ENCODE measurements at regions not wholly inside any gene's neighbourhood (a gene's known extent, or its start where the extent isn't known, plus 50 kb on each side); places are given as distances from the start of the nearest gene placed in this dataset.

GRCh38 chr18:44509048-44509447, 171.6 kb upstream of the SETBP1 start:
- DNase-seq (ENCODE audit: low spot score) (no peak), ATAC-seq (no peak)
- POLR2A ChIA-PET: no interaction called here
- H3K9me3 Mint-ChIP-seq: no peaks in the 10 kb centered on the region
- CTCF ChIA-PET: no interaction called here
- no peaks in the 10 kb centered on the region for H3K4me1 Mint-ChIP-seq
- H3K27ac Mint-ChIP-seq: no peak overlapping the region
- no peaks in the 10 kb centered on the region for H3K36me3 Mint-ChIP-seq
- no peaks in the 10 kb centered on the region for H3K27me3 Mint-ChIP-seq (ENCODE audit: low read depth)
- no peak overlapping the region for H3K4me3 Mint-ChIP-seq
- TF ChIP-seq HMGA2 (CRISPR knock-in tag; IDR thresholded peaks at IDR 0.05): no peak
- no peak for TF ChIP-seq CTCF (IDR thresholded peaks at IDR 0.05)
- TF ChIP-seq, protein P1, sequence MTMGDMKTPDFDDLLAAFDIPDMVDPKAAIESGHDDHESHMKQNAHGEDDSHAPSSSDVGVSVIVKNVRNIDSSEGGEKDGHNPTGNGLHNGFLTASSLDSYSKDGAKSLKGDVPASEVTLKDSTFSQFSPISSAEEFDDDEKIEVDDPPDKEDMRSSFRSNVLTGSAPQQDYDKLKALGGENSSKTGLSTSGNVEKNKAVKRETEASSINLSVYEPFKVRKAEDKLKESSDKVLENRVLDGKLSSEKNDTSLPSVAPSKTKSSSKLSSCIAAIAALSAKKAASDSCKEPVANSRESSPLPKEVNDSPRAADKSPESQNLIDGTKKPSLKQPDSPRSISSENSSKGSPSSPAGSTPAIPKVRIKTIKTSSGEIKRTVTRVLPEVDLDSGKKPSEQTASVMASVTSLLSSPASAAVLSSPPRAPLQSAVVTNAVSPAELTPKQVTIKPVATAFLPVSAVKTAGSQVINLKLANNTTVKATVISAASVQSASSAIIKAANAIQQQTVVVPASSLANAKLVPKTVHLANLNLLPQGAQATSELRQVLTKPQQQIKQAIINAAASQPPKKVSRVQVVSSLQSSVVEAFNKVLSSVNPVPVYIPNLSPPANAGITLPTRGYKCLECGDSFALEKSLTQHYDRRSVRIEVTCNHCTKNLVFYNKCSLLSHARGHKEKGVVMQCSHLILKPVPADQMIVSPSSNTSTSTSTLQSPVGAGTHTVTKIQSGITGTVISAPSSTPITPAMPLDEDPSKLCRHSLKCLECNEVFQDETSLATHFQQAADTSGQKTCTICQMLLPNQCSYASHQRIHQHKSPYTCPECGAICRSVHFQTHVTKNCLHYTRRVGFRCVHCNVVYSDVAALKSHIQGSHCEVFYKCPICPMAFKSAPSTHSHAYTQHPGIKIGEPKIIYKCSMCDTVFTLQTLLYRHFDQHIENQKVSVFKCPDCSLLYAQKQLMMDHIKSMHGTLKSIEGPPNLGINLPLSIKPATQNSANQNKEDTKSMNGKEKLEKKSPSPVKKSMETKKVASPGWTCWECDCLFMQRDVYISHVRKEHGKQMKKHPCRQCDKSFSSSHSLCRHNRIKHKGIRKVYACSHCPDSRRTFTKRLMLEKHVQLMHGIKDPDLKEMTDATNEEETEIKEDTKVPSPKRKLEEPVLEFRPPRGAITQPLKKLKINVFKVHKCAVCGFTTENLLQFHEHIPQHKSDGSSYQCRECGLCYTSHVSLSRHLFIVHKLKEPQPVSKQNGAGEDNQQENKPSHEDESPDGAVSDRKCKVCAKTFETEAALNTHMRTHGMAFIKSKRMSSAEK (CRISPR knock-in tag; IDR thresholded peaks at IDR 0.05; ENCODE audit: borderline replicate concordance): no peak

DNA sequence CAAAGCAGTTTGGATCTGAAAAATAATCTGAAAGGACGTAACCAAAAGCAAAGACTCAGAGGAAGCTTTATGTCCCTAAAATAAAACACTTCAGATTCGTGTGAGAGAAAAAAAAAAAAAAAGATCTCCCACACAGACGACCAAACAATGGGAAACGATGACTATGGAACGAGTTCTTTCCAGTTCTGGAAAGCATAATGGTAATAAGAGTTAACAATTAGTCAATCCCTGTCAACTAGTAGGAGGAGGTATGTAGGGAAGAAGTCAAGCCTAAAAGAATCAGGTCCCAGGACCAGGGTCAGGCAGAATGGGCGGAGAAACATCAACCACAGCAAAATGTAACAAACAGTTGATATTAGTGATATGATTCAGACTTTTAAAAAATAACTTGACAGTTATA, 170.3 kb upstream of the SETBP1 start:
- H3K27ac Mint-ChIP-seq: no peak overlapping the region
- ChIA-PET POLR2A (no interaction called here), CTCF (interaction anchor here (0.6 kb wide), 1 partner anchor 939 kb away, joined by 3 read pairs; no protein-coding TSS in a partner anchor)

More for the DNA sequence above, 170.3 kb upstream of the SETBP1 start:
- TF ChIP-seq JUN (CRISPR knock-in tag; IDR thresholded peaks at IDR 0.05): no peak
- no peak for TF ChIP-seq JAZF1 (CRISPR knock-in tag; IDR thresholded peaks at IDR 0.05)
- TF ChIP-seq GRHL2 (CRISPR knock-in tag; IDR thresholded peaks at IDR 0.05; ENCODE audit: insufficient replicate concordance, severe bottlenecking): no peak
- TF ChIP-seq, protein P2, sequence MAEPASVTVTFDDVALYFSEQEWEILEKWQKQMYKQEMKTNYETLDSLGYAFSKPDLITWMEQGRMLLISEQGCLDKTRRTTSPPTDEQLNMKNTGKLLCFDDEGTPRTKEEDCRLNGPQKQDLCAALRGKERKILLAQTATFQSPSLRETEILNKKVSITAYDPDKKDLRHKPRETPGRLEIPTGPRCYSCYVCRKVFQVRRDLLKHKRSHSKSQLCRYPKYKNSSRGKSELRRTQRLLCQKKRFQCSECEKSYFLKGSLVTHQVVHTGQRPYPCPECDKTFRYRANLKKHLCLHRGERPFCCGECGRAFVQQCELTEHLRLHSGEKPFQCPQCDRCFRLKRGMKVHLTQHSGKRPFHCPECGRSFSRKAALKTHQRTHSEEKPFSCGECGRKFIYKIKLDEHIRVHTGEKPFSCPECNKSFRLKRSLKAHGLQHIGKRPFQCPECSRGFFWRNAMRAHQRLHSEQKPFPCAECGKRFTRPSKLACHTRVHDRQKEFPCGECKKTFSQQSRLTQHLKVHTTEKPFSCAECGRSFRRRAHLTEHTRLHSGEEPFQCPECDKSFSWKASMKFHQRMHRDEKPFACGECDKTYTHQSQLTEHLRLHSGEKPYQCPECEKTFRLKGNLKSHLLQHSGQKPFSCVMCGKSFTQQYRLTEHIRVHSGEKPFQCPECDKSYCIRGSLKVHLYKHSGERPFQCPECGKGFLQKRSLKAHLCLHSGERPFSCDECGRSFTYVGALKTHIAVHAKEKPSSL (CRISPR knock-in tag; conservative IDR thresholded peaks at IDR 0.05): no peak
- no peak for TF ChIP-seq ZNF396 (CRISPR knock-in tag; IDR thresholded peaks at IDR 0.05; ENCODE audit: borderline replicate concordance)
- no peak for TF ChIP-seq SMAD3 (CRISPR knock-in tag; IDR thresholded peaks at IDR 0.05; ENCODE audit: borderline replicate concordance)
- TF ChIP-seq HMGA2 (CRISPR knock-in tag; IDR thresholded peaks at IDR 0.05): no peak
- TF ChIP-seq ZNF232 (CRISPR knock-in tag; IDR thresholded peaks at IDR 0.05): no peak
- no peak for TF ChIP-seq MLX (CRISPR knock-in tag; IDR thresholded peaks at IDR 0.05)
- TF ChIP-seq, protein P1 (CRISPR knock-in tag; IDR thresholded peaks at IDR 0.05; ENCODE audit: borderline replicate concordance): no peak
- no peak for TF ChIP-seq ESRRA (CRISPR knock-in tag; IDR thresholded peaks at IDR 0.05; ENCODE audit: borderline replicate concordance)
- Mint-ChIP-seq H3K4me3 (no peak overlapping the region), H3K9me3 (no peaks in the 10 kb centered on the region), H3K4me1 (no peaks in the 10 kb centered on the region), H3K36me3 (no peaks in the 10 kb centered on the region), H3K27me3 (ENCODE audit: low read depth) (no peaks in the 10 kb centered on the region)
- ATAC-seq: no peak
- DNase-seq (ENCODE audit: low spot score): no peak
